B cell (primary cell): ENCODE measurements at regions not wholly inside any gene's neighbourhood (a gene's known extent, or its start where the extent isn't known, plus 50 kb on each side); places are given as distances from the start of the nearest gene placed in this dataset.

ENCODE experiments used
- CTCF ChIP-seq: fragments of 200-600 bp; IDR thresholded peaks from one replicate; pipeline ENCODE4 v1.8.0; 2022; ENCODE audit warnings: antibody characterized with exemption, mild to moderate bottlenecking
- EZH2 ChIP-seq: IDR thresholded peaks from 2 replicates; pipeline ENCODE4 v1.6.1; 2012; ENCODE audit warnings: borderline replicate concordance, low read depth, mild to moderate bottlenecking, moderate library complexity, low read length; ENCODE audit not compliant: insufficient read depth, poor library complexity, severe bottlenecking

DNA sequence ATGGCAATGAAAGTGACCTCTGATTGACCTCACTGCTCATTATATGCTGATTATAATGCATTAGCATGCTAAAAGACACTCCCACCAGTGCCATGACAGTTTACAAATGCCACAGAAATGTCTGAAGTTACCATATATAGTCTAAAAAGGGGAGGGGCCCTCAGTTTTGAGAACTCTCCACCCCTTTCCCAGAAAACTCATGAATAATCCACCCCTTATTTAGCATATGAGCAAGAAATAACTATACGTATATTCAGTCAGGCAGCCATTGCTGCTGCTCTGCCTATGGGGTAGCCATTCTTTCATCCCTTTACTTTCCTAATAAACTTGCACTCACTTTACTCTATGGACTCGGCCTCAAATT, 163.1 kb downstream of the ESM1 start:
- no peak for TF ChIP-seq CTCF
- no peak for TF ChIP-seq EZH2
